ENCODE measurements at regions not wholly inside any gene's neighbourhood (a gene's known extent, or its start where the extent isn't known, plus 50 kb on each side); places are given as distances from the start of the nearest gene placed in this dataset.

DNA sequence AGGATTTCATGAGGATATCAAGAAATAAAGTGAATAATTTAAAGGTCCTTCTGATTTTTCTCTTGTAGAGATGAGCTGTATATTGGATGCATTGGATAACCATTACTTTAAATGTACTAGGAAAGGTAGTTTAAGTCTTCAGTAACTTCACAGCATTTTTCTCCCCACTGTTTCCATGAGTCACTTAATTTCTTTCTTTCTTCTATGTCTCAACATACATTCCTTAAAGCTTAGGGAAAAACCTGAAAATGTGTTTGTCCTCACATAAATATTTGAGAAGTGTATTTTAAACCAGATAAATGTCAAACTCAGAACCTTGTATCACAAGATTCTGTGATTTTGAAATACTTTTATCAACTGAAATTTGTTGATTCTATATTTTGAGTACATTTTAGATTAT lies 1970.2 kb upstream of the FLRT2 start:
- no peak overlapping the region for H3K4me3 ChIP-seq
- no peak overlapping the region for H3K27ac ChIP-seq
- no peaks in the 10 kb centered on the region for H3K27me3 ChIP-seq (replicated peaks; ENCODE audit: insufficient read depth)
- DNase-seq (ENCODE audit: low spot score) = no peak
- intact Hi-C loops (cut with DNase I) = no loop called here
- no peaks in the 10 kb centered on the region for H3K9me3 ChIP-seq
- H3K4me1 ChIP-seq (replicated peaks) = no peaks in the 10 kb centered on the region
- TF ChIP-seq POLR2AphosphoS5 (IDR thresholded peaks at IDR 0.05) (no peak), POLR2A (IDR thresholded peaks at IDR 0.05) (no peak)
- TF ChIP-seq, protein P1, sequence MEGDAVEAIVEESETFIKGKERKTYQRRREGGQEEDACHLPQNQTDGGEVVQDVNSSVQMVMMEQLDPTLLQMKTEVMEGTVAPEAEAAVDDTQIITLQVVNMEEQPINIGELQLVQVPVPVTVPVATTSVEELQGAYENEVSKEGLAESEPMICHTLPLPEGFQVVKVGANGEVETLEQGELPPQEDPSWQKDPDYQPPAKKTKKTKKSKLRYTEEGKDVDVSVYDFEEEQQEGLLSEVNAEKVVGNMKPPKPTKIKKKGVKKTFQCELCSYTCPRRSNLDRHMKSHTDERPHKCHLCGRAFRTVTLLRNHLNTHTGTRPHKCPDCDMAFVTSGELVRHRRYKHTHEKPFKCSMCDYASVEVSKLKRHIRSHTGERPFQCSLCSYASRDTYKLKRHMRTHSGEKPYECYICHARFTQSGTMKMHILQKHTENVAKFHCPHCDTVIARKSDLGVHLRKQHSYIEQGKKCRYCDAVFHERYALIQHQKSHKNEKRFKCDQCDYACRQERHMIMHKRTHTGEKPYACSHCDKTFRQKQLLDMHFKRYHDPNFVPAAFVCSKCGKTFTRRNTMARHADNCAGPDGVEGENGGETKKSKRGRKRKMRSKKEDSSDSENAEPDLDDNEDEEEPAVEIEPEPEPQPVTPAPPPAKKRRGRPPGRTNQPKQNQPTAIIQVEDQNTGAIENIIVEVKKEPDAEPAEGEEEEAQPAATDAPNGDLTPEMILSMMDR (IDR thresholded peaks at IDR 0.05) = no peak
- no peaks in the 10 kb centered on the region for H3K36me3 ChIP-seq

DNA sequence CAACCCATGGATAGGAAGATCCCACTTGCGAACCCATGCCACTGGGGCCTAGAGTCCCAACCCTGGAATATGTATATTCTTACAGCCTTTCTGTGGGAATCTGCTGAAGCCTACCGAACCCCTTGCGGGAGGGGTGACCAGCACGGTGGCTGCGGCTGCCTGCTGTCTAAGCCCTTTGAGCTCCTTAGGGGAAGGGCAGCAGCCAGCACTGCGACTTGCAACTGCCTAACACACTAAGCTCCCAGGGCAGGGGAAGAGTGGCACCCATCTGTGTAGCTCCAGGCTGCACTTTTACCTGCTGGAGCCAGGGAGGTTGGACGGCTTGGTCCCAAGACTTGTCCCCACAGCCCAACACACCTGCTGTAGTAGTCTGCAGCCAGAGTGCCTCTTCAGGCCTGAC lies 1968.7 kb upstream of the FLRT2 start:
- intact Hi-C loops (cut with DNase I) = no loop called here
- H3K4me1 ChIP-seq (replicated peaks) = no peaks in the 10 kb centered on the region
- H3K27me3 ChIP-seq (replicated peaks; ENCODE audit: insufficient read depth) = no peaks in the 10 kb centered on the region
- WGBS = 98% methylated on average over 7 of the region's 7 CpGs
- H3K9me3 ChIP-seq = no peaks in the 10 kb centered on the region
- no peak overlapping the region for H3K27ac ChIP-seq
- no peak for TF ChIP-seq POLR2A (IDR thresholded peaks at IDR 0.05)
- TF ChIP-seq, protein P1 (IDR thresholded peaks at IDR 0.05) = no peak
- no peak for TF ChIP-seq POLR2AphosphoS5 (IDR thresholded peaks at IDR 0.05)
- H3K36me3 ChIP-seq = no peaks in the 10 kb centered on the region
- no peak overlapping the region for H3K4me3 ChIP-seq
- no peak for DNase-seq (ENCODE audit: low spot score)

DNA sequence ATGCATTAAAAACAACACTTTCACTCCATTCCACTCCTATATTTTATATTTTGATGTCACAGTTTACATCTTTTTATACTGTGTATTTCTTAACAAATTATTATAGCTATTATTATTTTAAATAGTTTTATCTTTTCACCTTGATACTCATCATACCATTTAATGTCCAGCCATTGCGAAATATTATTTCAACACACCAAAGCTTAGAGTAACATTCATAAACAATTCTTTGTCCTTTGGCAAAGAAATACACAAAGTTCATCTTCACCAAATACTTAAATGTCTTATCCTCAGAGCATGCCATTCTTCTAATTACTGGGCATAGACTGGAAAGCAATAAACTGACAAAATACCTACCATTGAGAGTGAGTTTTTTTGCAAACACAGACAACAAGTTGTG lies 1963.4 kb upstream of the FLRT2 start:
- Histone ChIP-seq H3K36me3 (no peaks in the 10 kb centered on the region), H3K9me3 (no peaks in the 10 kb centered on the region), H3K4me3 (no peak overlapping the region), H3K27ac (no peak overlapping the region), H3K27me3 (replicated peaks; ENCODE audit: insufficient read depth) (no peaks in the 10 kb centered on the region), H3K4me1 (replicated peaks) (no peaks in the 10 kb centered on the region)
- intact Hi-C loops (cut with DNase I) = no loop called here
- no peak for DNase-seq (ENCODE audit: low spot score)
- TF ChIP-seq POLR2AphosphoS5 (IDR thresholded peaks at IDR 0.05) = no peak
- TF ChIP-seq POLR2A (IDR thresholded peaks at IDR 0.05) = no peak
- TF ChIP-seq, protein P1 (IDR thresholded peaks at IDR 0.05) = no peak
- 98% methylated on average over 1 of the region's 1 CpG for WGBS

DNA sequence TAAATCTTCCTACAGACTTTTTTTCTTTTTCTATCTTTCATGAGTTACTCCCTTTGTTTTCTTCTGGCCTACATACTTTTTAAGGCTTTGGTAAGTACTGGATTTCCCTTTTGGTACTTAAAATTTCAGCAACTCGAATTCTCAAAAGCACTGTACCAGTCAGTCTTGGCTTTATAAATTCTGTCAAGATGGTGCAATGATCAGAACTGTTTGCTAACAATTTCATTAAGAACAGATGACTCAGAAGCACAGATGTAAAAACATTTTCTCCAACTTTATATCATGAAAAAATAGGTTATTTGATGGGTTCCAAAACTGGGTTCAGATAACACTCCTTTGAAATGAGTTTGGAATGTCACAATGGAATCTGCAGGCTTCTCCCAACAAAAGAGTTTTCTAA lies 1961.8 kb upstream of the FLRT2 start:
- no peak for TF ChIP-seq POLR2AphosphoS5 (IDR thresholded peaks at IDR 0.05)
- TF ChIP-seq, protein P1 (IDR thresholded peaks at IDR 0.05) = no peak
- TF ChIP-seq POLR2A (IDR thresholded peaks at IDR 0.05) = no peak
- intact Hi-C loops (cut with DNase I) = no loop called here
- no peaks in the 10 kb centered on the region for H3K9me3 ChIP-seq

DNA sequence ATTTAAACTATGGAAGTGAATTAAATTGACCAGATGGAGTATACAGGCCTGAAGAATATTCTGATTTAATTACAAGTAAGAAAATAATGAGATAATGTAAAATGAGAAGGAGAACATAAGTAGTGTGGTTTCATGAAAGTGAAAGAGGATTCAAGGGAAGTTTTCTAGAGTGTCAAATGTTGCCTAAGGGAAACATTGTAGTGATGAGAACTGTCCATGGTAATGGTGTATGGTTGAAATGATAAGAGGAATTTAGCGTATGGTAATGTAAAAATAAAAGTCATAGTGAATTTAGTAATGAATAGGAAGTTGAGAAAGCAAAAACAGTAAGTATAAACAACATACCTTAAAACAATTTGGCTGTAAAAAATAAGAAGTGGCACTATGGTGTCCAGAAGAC lies 1954.6 kb upstream of the FLRT2 start:
- intact Hi-C loops (cut with DNase I) = no loop called here
- no peaks in the 10 kb centered on the region for H3K36me3 ChIP-seq
- 76% methylated on average over 1 of the region's 1 CpG for WGBS
- H3K4me1 ChIP-seq (replicated peaks) = no peaks in the 10 kb centered on the region
- TF ChIP-seq POLR2AphosphoS5 (IDR thresholded peaks at IDR 0.05) (no peak), POLR2A (IDR thresholded peaks at IDR 0.05) (no peak)
- TF ChIP-seq, protein P1 (IDR thresholded peaks at IDR 0.05) = no peak
- DNase-seq (ENCODE audit: low spot score) = no peak
- H3K9me3 ChIP-seq = no peaks in the 10 kb centered on the region
- no peaks in the 10 kb centered on the region for H3K27me3 ChIP-seq (replicated peaks; ENCODE audit: insufficient read depth)
- H3K4me3 ChIP-seq = no peak overlapping the region
- no peak overlapping the region for H3K27ac ChIP-seq

More for the DNA sequence above, 1961.8 kb upstream of the FLRT2 start:
- WGBS = 59% methylated on average over 1 of the region's 1 CpG
- Histone ChIP-seq H3K4me3 (no peak overlapping the region), H3K4me1 (replicated peaks) (no peaks in the 10 kb centered on the region), H3K27me3 (replicated peaks; ENCODE audit: insufficient read depth) (no peaks in the 10 kb centered on the region), H3K36me3 (no peaks in the 10 kb centered on the region), H3K27ac (no peak overlapping the region)
- no peak for DNase-seq (ENCODE audit: low spot score)

All from prostate gland (tissue), 2 donors.